Ovary (tissue), 7 donors: ENCODE measurements at regions not wholly inside any gene's neighbourhood (a gene's known extent, or its start where the extent isn't known, plus 50 kb on each side); places are given as distances from the start of the nearest gene placed in this dataset.

ENCODE experiments used
- DNase-seq, 5 donors: peaks; one replicate each; pipeline ENCODE4 v3.0.0-alpha.2; 2019 to 2020
- H3K27ac ChIP-seq, 2 donors: fragments of 200-600 bp; one replicate each; pipeline versions ENCODE4 v1.5.1 to v1.8.0; 2019 to 2022
- H3K27me3 ChIP-seq: fragments of 200-600 bp; one replicate; pipeline ENCODE4 v1.8.0; 2022
- H3K36me3 ChIP-seq: fragments of 200-600 bp; sonication (generic); one replicate; pipeline ENCODE4 v1.5.1; 2019
- H3K4me1 ChIP-seq: one replicate; pipeline ENCODE4 v1.8.1; 2013; ENCODE audit warnings: mild to moderate bottlenecking, moderate library complexity; ENCODE audit not compliant: insufficient read depth
- H3K4me3 ChIP-seq: fragments of 200-600 bp; sonication (generic); one replicate; pipeline ENCODE4 v1.5.1; 2017
- H3K9me3 ChIP-seq, 2 donors: fragments of 200-600 bp in 1 of 2; sonication (generic) in 1 of 2; one replicate each; pipeline versions ENCODE4 v1.5.1 to v1.8.1; 2013 to 2019; ENCODE audit warnings: mild to moderate bottlenecking in 1 of 2, moderate library complexity in 1 of 2
- EP300 ChIP-seq: sonication (generic); formaldehyde crosslinking; IDR thresholded peaks from one replicate; pipeline ENCODE4 v1.6.1; 2017; ENCODE audit warnings: antibody characterized with exemption
- POLR2A ChIP-seq: fragments of 450-650 bp; IDR thresholded peaks from one replicate; pipeline ENCODE4 v1.6.1; 2017; ENCODE audit warnings: antibody characterized with exemption, mild to moderate bottlenecking, moderate library complexity
- WGBS, 3 donors: extraction: QIAGEN DNeasy Blood & Tissue Kit in 1 of 3; methylation state at CpG; one replicate each; pipeline versions ENCODE4 v1.1.5 to v1.1.7; 2013 to 2017; 5-methylcytosine and 5-hydroxymethylcytosine counted together
- intact Hi-C, 4 donors: fragments of 100-400 bp; cut with DNase I; formaldehyde crosslinking; loops; one replicate each; pipeline versions ENCODE4 v1.11.0 to v1.15.1; 2022 to 2023
- TF ChIP-seq, protein P1 (sequence below), 3 donors: fragments of 450-650 bp in 2 of 3; fragments of 200-600 bp in 1 of 3; IDR thresholded peaks; one replicate each; pipeline versions ENCODE4 v1.5.1 to v1.8.0; 2016 to 2022; ENCODE audit warnings: antibody characterized with exemption in 3 of 3, mild to moderate bottlenecking in 1 of 3
- donor health status: DM: no; HTN: no; CAD: no; lungs with moderate emphysema.
- donor health status: DM: no; HTN: no; CAD: no.
- donor health status: Bipolar disorder and iron deficiency.
- donor health status: DM: no; HTN: no; CAD: no.
- donor health status: DM: yes; HTN: yes; CAD: no.

- WGBS, 3 donors: 62 to 80% (median 80%) methylated on average over 2 of the region's 2 CpGs
- H3K27me3 ChIP-seq: no peaks in the 10 kb centered on the region
- no peaks in the 10 kb centered on the region for H3K36me3 ChIP-seq
- no peak for TF ChIP-seq EP300
- TF ChIP-seq, protein P1, sequence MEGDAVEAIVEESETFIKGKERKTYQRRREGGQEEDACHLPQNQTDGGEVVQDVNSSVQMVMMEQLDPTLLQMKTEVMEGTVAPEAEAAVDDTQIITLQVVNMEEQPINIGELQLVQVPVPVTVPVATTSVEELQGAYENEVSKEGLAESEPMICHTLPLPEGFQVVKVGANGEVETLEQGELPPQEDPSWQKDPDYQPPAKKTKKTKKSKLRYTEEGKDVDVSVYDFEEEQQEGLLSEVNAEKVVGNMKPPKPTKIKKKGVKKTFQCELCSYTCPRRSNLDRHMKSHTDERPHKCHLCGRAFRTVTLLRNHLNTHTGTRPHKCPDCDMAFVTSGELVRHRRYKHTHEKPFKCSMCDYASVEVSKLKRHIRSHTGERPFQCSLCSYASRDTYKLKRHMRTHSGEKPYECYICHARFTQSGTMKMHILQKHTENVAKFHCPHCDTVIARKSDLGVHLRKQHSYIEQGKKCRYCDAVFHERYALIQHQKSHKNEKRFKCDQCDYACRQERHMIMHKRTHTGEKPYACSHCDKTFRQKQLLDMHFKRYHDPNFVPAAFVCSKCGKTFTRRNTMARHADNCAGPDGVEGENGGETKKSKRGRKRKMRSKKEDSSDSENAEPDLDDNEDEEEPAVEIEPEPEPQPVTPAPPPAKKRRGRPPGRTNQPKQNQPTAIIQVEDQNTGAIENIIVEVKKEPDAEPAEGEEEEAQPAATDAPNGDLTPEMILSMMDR (IDR thresholded peaks at IDR 0.05): no peak
- no peak overlapping the region for H3K27ac ChIP-seq
- no peak overlapping the region for H3K4me3 ChIP-seq
- intact Hi-C loops: no loop called here
- H3K9me3 ChIP-seq: no peaks in the 10 kb centered on the region
- no peaks in the 10 kb centered on the region for H3K4me1 ChIP-seq
- DNase-seq: no peak
Observed at GRCh38 chr9:81855538-81855937, 72.7 kb upstream of the SPATA31D4 start.

- no peak for TF ChIP-seq POLR2A
- no peak for TF ChIP-seq EP300
Observed at GRCh38 chr9:81858657-81859430, 69.4 kb upstream of the SPATA31D4 start.

GRCh38 chr9:81860581-81860980 is 67.6 kb upstream of the SPATA31D4 start:
- H3K4me3 ChIP-seq: no peak overlapping the region
- H3K4me1 ChIP-seq: no peaks in the 10 kb centered on the region
- H3K27me3 ChIP-seq: no peaks in the 10 kb centered on the region
- WGBS, 3 donors: 96 to 97% (median 97%) methylated on average over 8 of the region's 8 CpGs
- no peak for TF ChIP-seq POLR2A
- TF ChIP-seq, protein P1 (IDR thresholded peaks at IDR 0.05): no peak
- no peak for TF ChIP-seq EP300
- intact Hi-C loops: no loop called here
- no peaks in the 10 kb centered on the region for H3K36me3 ChIP-seq
- H3K27ac ChIP-seq: no peak overlapping the region
- no peak for DNase-seq
- no peaks in the 10 kb centered on the region for H3K9me3 ChIP-seq

More at GRCh38 chr9:81858657-81859430, 69.4 kb upstream of the SPATA31D4 start:
- Histone ChIP-seq H3K4me3 (no peak overlapping the region), H3K27ac (no peak overlapping the region), H3K9me3 (no peaks in the 10 kb centered on the region), H3K4me1 (no peaks in the 10 kb centered on the region), H3K36me3 (no peaks in the 10 kb centered on the region), H3K27me3 (no peaks in the 10 kb centered on the region)
- DNase-seq: no peak
- WGBS, 3 donors: 87 to 92% (median 91%) methylated on average over 6 of the region's 6 CpGs
- intact Hi-C loops: no loop called here

GRCh38 chr9:81861644-81862043 is 66.6 kb upstream of the SPATA31D4 start:
- Histone ChIP-seq H3K36me3 (no peaks in the 10 kb centered on the region), H3K4me3 (no peak overlapping the region), H3K9me3 (no peaks in the 10 kb centered on the region), H3K27me3 (no peaks in the 10 kb centered on the region), H3K27ac (no peak overlapping the region), H3K4me1 (no peaks in the 10 kb centered on the region)
- no peak for DNase-seq
- WGBS, 3 donors: 30 to 46% (median 34%) methylated on average over 1 of the region's 1 CpG
- intact Hi-C loops: no loop called here
- TF ChIP-seq POLR2A (no peak), EP300 (no peak)
- TF ChIP-seq, protein P1 (IDR thresholded peaks at IDR 0.05): no peak

GRCh38 chr9:81868145-81868544 is 60.1 kb upstream of the SPATA31D4 start:
- H3K36me3 ChIP-seq: no peaks in the 10 kb centered on the region
- WGBS, 3 donors: 61 to 71% (median 65%) methylated on average over 3 of the region's 3 CpGs
- no peaks in the 10 kb centered on the region for H3K27me3 ChIP-seq
- TF ChIP-seq, protein P1 (IDR thresholded peaks at IDR 0.05): no peak
- no peak for TF ChIP-seq POLR2A
- no peak for TF ChIP-seq EP300
- no peaks in the 10 kb centered on the region for H3K4me1 ChIP-seq
- DNase-seq: no peak
- H3K4me3 ChIP-seq: no peak overlapping the region
- H3K27ac ChIP-seq: no peak overlapping the region
- intact Hi-C loops: no loop called here
- no peaks in the 10 kb centered on the region for H3K9me3 ChIP-seq
